Left lung (tissue), 4 donors: ENCODE measurements at regions not wholly inside any gene's neighbourhood (a gene's known extent, or its start where the extent isn't known, plus 50 kb on each side); places are given as distances from the start of the nearest gene placed in this dataset.

Experiments
- ATAC-seq: fragments of 200-7000 bp; cut with Tn5 transposase; one replicate; pipeline ENCODE4 v1.9.1; 2020; ENCODE audit warnings: moderate library complexity
- DNase-seq, 4 donors: peaks; one replicate each; pipeline ENCODE4 v3.0.0-alpha.2; 2013 to 2020
- H3K27ac ChIP-seq, 2 donors: fragments of 200-600 bp; sonication (generic) in 1 of 2; one replicate each; pipeline versions ENCODE4 v1.5.0 to v1.8.0; 2020 to 2021
- H3K27me3 ChIP-seq, 2 donors: fragments of 200-600 bp; sonication (generic) in 1 of 2; one replicate each; pipeline versions ENCODE4 v1.5.0 to v1.8.0; 2020 to 2021
- H3K36me3 ChIP-seq, 2 donors: fragments of 200-600 bp; sonication (generic) in 1 of 2; one replicate each; pipeline versions ENCODE4 v1.5.0 to v1.8.0; 2020 to 2021
- H3K4me1 ChIP-seq, 2 donors: fragments of 200-600 bp; one replicate each; pipeline ENCODE4 v1.8.0; 2021
- H3K4me3 ChIP-seq, 2 donors: fragments of 200-600 bp; sonication (generic) in 1 of 2; one replicate each; pipeline versions ENCODE4 v1.5.0 to v1.8.0; 2020 to 2021; ENCODE audit warnings: mild to moderate bottlenecking in 1 of 2
- H3K9me3 ChIP-seq, 2 donors: fragments of 200-600 bp; sonication (generic) in 1 of 2; one replicate each; pipeline versions ENCODE4 v1.5.0 to v1.8.0; 2020 to 2021
- intact Hi-C, 2 donors: fragments of 100-400 bp; cut with DNase I; formaldehyde crosslinking; loops; one replicate each; pipeline versions ENCODE4 v1.11.2 to v1.14.2; 2022
- TF ChIP-seq, protein P1 (sequence below), 2 donors: fragments of 200-600 bp; sonication (generic) in 1 of 2; IDR thresholded peaks; one replicate each; pipeline versions ENCODE4 v1.5.0 to v1.8.0; 2021; ENCODE audit warnings: antibody characterized with exemption in 2 of 2
- donor health status: DM: no; HTN: yes; CAD: no.
- donor health status: DM: no; HTN: no; CAD: no.

- Histone ChIP-seq H3K27ac (no peak overlapping the region), H3K36me3 (no peaks in the 10 kb centered on the region), H3K27me3 (no peaks in the 10 kb centered on the region), H3K9me3 (no peaks in the 10 kb centered on the region), H3K4me3 (no peak overlapping the region), H3K4me1 (peaks cover 0 to 6% of the 10 kb centered on the region in 2 donors)
- TF ChIP-seq, protein P1, sequence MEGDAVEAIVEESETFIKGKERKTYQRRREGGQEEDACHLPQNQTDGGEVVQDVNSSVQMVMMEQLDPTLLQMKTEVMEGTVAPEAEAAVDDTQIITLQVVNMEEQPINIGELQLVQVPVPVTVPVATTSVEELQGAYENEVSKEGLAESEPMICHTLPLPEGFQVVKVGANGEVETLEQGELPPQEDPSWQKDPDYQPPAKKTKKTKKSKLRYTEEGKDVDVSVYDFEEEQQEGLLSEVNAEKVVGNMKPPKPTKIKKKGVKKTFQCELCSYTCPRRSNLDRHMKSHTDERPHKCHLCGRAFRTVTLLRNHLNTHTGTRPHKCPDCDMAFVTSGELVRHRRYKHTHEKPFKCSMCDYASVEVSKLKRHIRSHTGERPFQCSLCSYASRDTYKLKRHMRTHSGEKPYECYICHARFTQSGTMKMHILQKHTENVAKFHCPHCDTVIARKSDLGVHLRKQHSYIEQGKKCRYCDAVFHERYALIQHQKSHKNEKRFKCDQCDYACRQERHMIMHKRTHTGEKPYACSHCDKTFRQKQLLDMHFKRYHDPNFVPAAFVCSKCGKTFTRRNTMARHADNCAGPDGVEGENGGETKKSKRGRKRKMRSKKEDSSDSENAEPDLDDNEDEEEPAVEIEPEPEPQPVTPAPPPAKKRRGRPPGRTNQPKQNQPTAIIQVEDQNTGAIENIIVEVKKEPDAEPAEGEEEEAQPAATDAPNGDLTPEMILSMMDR (IDR thresholded peaks at IDR 0.05) = no peak
- ATAC-seq (no peak), DNase-seq (no peak)
- intact Hi-C loops = no loop called here
These were observed 72.2 kb upstream of the HMHB1 start for GRCh38 chr5:143739746-143740145.

GRCh38 chr5:143738417-143739401 is 73.3 kb upstream of the HMHB1 start:
- TF ChIP-seq, protein P1 (IDR thresholded peaks at IDR 0.05) = no peak
- no peaks in the 10 kb centered on the region for H3K36me3 ChIP-seq
- no peak for DNase-seq
- H3K27me3 ChIP-seq = no peaks in the 10 kb centered on the region
- ATAC-seq = no peak
- intact Hi-C loops = no loop called here
- H3K4me3 ChIP-seq = no peak overlapping the region
- H3K4me1 ChIP-seq = peaks cover 0 to 6% of the 10 kb centered on the region in 2 donors
- no peak overlapping the region for H3K27ac ChIP-seq
- H3K9me3 ChIP-seq = no peaks in the 10 kb centered on the region

DNA sequence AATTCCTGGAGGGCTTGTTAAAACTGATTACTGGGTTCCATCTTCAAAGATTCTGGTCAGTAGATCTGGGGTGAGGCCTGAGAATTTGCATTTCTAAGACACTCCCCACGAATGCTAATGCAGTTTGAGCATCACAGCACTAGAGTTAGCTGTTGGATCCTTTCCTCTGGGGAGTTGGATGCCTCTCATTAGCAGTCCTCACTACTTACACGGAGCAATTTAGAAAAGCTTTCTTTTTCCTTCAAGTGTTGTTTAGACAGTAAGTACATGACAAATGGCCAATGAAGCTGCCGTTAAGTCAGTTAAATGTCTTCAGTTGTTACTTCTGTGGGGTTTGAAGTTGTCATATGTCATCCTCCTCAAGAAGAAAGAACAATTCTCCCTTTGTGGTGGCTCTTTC is 74.9 kb upstream of the HMHB1 start:
- TF ChIP-seq, protein P1 (IDR thresholded peaks at IDR 0.05) = no peak
- Histone ChIP-seq H3K36me3 (no peaks in the 10 kb centered on the region), H3K4me1 (peaks cover 0 to 3% of the 10 kb centered on the region in 2 donors), H3K4me3 (no peak overlapping the region), H3K27me3 (no peaks in the 10 kb centered on the region), H3K9me3 (no peaks in the 10 kb centered on the region), H3K27ac (no peak overlapping the region)
- DNase-seq = no peak
- intact Hi-C loops = no loop called here
- ATAC-seq = no peak

GRCh38 chr5:143734456-143734780 is 77.5 kb upstream of the HMHB1 start:
- DNase-seq = no peak
- H3K9me3 ChIP-seq = no peaks in the 10 kb centered on the region
- H3K4me3 ChIP-seq = no peak overlapping the region
- no peak for ATAC-seq
- no peaks in the 10 kb centered on the region for H3K27me3 ChIP-seq
- H3K27ac ChIP-seq = no peak overlapping the region
- no peaks in the 10 kb centered on the region for H3K4me1 ChIP-seq
- no peaks in the 10 kb centered on the region for H3K36me3 ChIP-seq
- intact Hi-C loops = no loop called here
- TF ChIP-seq, protein P1 (IDR thresholded peaks at IDR 0.05) = no peak

DNA sequence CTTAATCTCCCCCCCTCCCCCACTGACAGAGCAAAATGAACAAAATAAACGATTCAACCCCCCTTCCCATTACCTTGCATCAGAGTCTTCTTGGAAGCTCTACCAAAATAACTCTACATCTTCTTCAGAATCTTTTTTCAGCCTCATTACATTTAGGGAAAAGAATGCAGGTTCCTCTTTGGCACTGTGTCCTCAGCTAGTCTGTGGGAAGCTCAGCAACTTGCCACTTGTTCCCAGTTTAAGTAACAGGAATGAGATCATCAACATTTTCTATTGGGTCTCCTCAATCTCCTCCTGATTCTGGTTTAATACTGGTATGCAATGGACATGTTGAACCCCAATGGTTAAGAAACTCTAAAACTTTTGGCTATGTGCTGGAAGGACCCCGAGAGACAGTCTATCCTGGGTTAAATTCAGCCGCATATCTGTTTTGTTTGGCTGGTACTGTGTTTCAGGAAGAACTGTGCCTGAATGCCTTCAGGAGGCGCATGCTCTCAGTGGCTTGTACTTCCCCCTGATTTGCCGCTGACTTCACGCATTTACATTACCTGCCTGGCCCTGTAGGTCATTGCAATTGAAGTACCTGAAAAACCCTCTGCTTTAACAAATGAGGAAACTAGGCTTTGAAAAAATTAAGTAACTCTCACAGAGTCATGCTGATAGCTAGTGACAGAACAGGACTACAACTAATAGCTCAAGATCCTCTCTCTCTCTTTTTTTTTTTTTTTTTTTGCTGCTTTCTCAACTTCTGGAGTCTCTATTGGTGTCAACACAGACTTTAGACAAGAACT is 78.1 kb upstream of the HMHB1 start:
- ATAC-seq = peak; percentile 29

More for the DNA sequence above, 78.1 kb upstream of the HMHB1 start:
- Histone ChIP-seq H3K36me3 (no peaks in the 10 kb centered on the region), H3K4me3 (no peak overlapping the region), H3K27ac (no peak overlapping the region), H3K9me3 (no peaks in the 10 kb centered on the region), H3K27me3 (no peaks in the 10 kb centered on the region), H3K4me1 (no peaks in the 10 kb centered on the region)
- intact Hi-C loops = no loop called here
- TF ChIP-seq, protein P1 (IDR thresholded peaks at IDR 0.05) = no peak
- no peak for DNase-seq
